ENCODE measurements at regions not wholly inside any gene's neighbourhood (a gene's known extent, or its start where the extent isn't known, plus 50 kb on each side); places are given as distances from the start of the nearest gene placed in this dataset.
"Not testable (repeated sequence)": the region's sequence is repeated elsewhere in the genome, so short reads cannot be mapped to it uniquely, and the experiment has no call there.

GRCh38 chr5:136501133-136501532 is 135.8 kb upstream of the TRPC7 start:
- no peak for DNase-seq (ENCODE audit: extremely low read depth in 1 of 2, low read depth in 1 of 2)

GRCh38 chr5:136492587-136492986 is 127.2 kb upstream of the TRPC7 start:
- no peak for DNase-seq (ENCODE audit: extremely low read depth in 1 of 2, low read depth in 1 of 2)

- DNase-seq (ENCODE audit: extremely low read depth in 1 of 2, low read depth in 1 of 2): no peak
These were observed 126.5 kb upstream of the TRPC7 start for GRCh38 chr5:136491806-136492205.

- no peak for DNase-seq (ENCODE audit: extremely low read depth in 1 of 2, low read depth in 1 of 2)
These were observed 119.5 kb upstream of the TRPC7 start for GRCh38 chr5:136484808-136485325.

GRCh38 chr5:136482206-136482605 is 116.9 kb upstream of the TRPC7 start:
- no peak for DNase-seq (ENCODE audit: extremely low read depth in 1 of 2, low read depth in 1 of 2)

GRCh38 chr5:136474466-136474865 is 109.1 kb upstream of the TRPC7 start:
- DNase-seq (ENCODE audit: extremely low read depth in 1 of 2, low read depth in 1 of 2): no peak

- no peak for DNase-seq (ENCODE audit: extremely low read depth in 1 of 2, low read depth in 1 of 2)
These were observed 102.3 kb upstream of the TRPC7 start for GRCh38 chr5:136467632-136468031.

- DNase-seq (ENCODE audit: extremely low read depth in 1 of 2, low read depth in 1 of 2): no peak
These were observed 100.7 kb upstream of the TRPC7 start for GRCh38 chr5:136466041-136466415.

GRCh38 chr5:136458481-136458880 is 93.1 kb upstream of the TRPC7 start:
- DNase-seq (ENCODE audit: extremely low read depth in 1 of 2, low read depth in 1 of 2): no peak

- DNase-seq (ENCODE audit: extremely low read depth in 1 of 2, low read depth in 1 of 2): no peak
These were observed 92.2 kb upstream of the TRPC7 start for GRCh38 chr5:136457390-136458013.

GRCh38 chr5:136455409-136455808 is 90.1 kb upstream of the TRPC7 start:
- DNase-seq (ENCODE audit: extremely low read depth in 1 of 2, low read depth in 1 of 2): no peak

GRCh38 chr5:136453986-136454758 is 88.8 kb upstream of the TRPC7 start:
- DNase-seq (ENCODE audit: extremely low read depth in 1 of 2, low read depth in 1 of 2): no peak

GRCh38 chr5:136453199-136453598 is 87.9 kb upstream of the TRPC7 start:
- no peak for DNase-seq (ENCODE audit: extremely low read depth in 1 of 2, low read depth in 1 of 2)

- DNase-seq (ENCODE audit: extremely low read depth in 1 of 2, low read depth in 1 of 2): not testable (repeated sequence)
These were observed 82.2 kb upstream of the TRPC7 start for GRCh38 chr5:136447576-136447975.

- DNase-seq (ENCODE audit: extremely low read depth in 1 of 2, low read depth in 1 of 2): no peak
These were observed 81.2 kb upstream of the TRPC7 start for GRCh38 chr5:136446565-136446964.

GRCh38 chr5:136444099-136444498 is 78.8 kb upstream of the TRPC7 start:
- DNase-seq (ENCODE audit: extremely low read depth in 1 of 2, low read depth in 1 of 2): not testable (repeated sequence)

- no peak for DNase-seq (ENCODE audit: extremely low read depth in 1 of 2, low read depth in 1 of 2)
These were observed 74.0 kb upstream of the TRPC7 start for GRCh38 chr5:136439367-136439766.

- DNase-seq (ENCODE audit: extremely low read depth in 1 of 2, low read depth in 1 of 2): no peak
These were observed 70.7 kb upstream of the TRPC7 start for GRCh38 chr5:136435946-136436543.

GRCh38 chr5:136434795-136435194 is 69.5 kb upstream of the TRPC7 start:
- no peak for DNase-seq (ENCODE audit: extremely low read depth in 1 of 2, low read depth in 1 of 2)

- no peak for DNase-seq (ENCODE audit: extremely low read depth in 1 of 2, low read depth in 1 of 2)
These were observed 67.4 kb upstream of the TRPC7 start for GRCh38 chr5:136432705-136433104.

GRCh38 chr5:136430081-136430480 is 64.7 kb upstream of the TRPC7 start:
- DNase-seq (ENCODE audit: extremely low read depth in 1 of 2, low read depth in 1 of 2): no peak

GRCh38 chr5:136427426-136427825 is 62.1 kb upstream of the TRPC7 start:
- no peak for DNase-seq (ENCODE audit: extremely low read depth in 1 of 2, low read depth in 1 of 2)
